ENCODE measurements at regions not wholly inside any gene's neighbourhood (a gene's known extent, or its start where the extent isn't known, plus 50 kb on each side); places are given as distances from the start of the nearest gene placed in this dataset.
"Not testable (repeated sequence)": the region's sequence is repeated elsewhere in the genome, so short reads cannot be mapped to it uniquely, and the experiment has no call there.

GRCh38 chr9:31243386-31243785 is 1141.1 kb upstream of the ACO1 start:
- DNase-seq: no peak
- in situ Hi-C loops (cut with HindIII; ENCODE audit: low pct_ligation_motif_present, low pct_unique_long_range_greater_than_20kb, low sequenced_read_pairs): no loop called here

- no peak for DNase-seq
- in situ Hi-C loops (cut with HindIII; ENCODE audit: low pct_ligation_motif_present, low pct_unique_long_range_greater_than_20kb, low sequenced_read_pairs): no loop called here
Measured at GRCh38 chr9:31248156-31248555, 1136.3 kb upstream of the ACO1 start.

GRCh38 chr9:31251386-31251785 is 1133.1 kb upstream of the ACO1 start:
- no peak for DNase-seq
- in situ Hi-C loops (cut with HindIII; ENCODE audit: low pct_ligation_motif_present, low pct_unique_long_range_greater_than_20kb, low sequenced_read_pairs): no loop called here

- in situ Hi-C loops (cut with HindIII; ENCODE audit: low pct_ligation_motif_present, low pct_unique_long_range_greater_than_20kb, low sequenced_read_pairs): no loop called here
- DNase-seq: no peak
Measured at GRCh38 chr9:31253800-31254762, 1130.4 kb upstream of the ACO1 start.

- in situ Hi-C loops (cut with HindIII; ENCODE audit: low pct_ligation_motif_present, low pct_unique_long_range_greater_than_20kb, low sequenced_read_pairs): no loop called here
- no peak for DNase-seq
Measured at GRCh38 chr9:31255211-31255610, 1129.2 kb upstream of the ACO1 start.

GRCh38 chr9:31259824-31260223 is 1124.6 kb upstream of the ACO1 start:
- DNase-seq: no peak
- in situ Hi-C loops (cut with HindIII; ENCODE audit: low pct_ligation_motif_present, low pct_unique_long_range_greater_than_20kb, low sequenced_read_pairs): no loop called here

GRCh38 chr9:31272456-31273295 is 1111.8 kb upstream of the ACO1 start:
- in situ Hi-C loops (cut with HindIII; ENCODE audit: low pct_ligation_motif_present, low pct_unique_long_range_greater_than_20kb, low sequenced_read_pairs): no loop called here
- DNase-seq: no peak

GRCh38 chr9:31275419-31275818 is 1109.0 kb upstream of the ACO1 start:
- DNase-seq: no peak
- in situ Hi-C loops (cut with HindIII; ENCODE audit: low pct_ligation_motif_present, low pct_unique_long_range_greater_than_20kb, low sequenced_read_pairs): no loop called here

GRCh38 chr9:31290731-31291130 is 1093.7 kb upstream of the ACO1 start:
- in situ Hi-C loops (cut with HindIII; ENCODE audit: low pct_ligation_motif_present, low pct_unique_long_range_greater_than_20kb, low sequenced_read_pairs): no loop called here
- no peak for DNase-seq

- DNase-seq: peak; percentile 4
- in situ Hi-C loops (cut with HindIII; ENCODE audit: low pct_ligation_motif_present, low pct_unique_long_range_greater_than_20kb, low sequenced_read_pairs): no loop called here
Measured at GRCh38 chr9:31302620-31303418, 1081.6 kb upstream of the ACO1 start.

- in situ Hi-C loops (cut with HindIII; ENCODE audit: low pct_ligation_motif_present, low pct_unique_long_range_greater_than_20kb, low sequenced_read_pairs): no loop called here
- peak; percentile 63 for DNase-seq
Measured at GRCh38 chr9:31304576-31304975, 1079.9 kb upstream of the ACO1 start.

GRCh38 chr9:31314241-31314640 is 1070.2 kb upstream of the ACO1 start:
- DNase-seq: no peak
- in situ Hi-C loops (cut with HindIII; ENCODE audit: low pct_ligation_motif_present, low pct_unique_long_range_greater_than_20kb, low sequenced_read_pairs): no loop called here

GRCh38 chr9:31320494-31320893 is 1063.9 kb upstream of the ACO1 start:
- no peak for DNase-seq
- in situ Hi-C loops (cut with HindIII; ENCODE audit: low pct_ligation_motif_present, low pct_unique_long_range_greater_than_20kb, low sequenced_read_pairs): no loop called here

GRCh38 chr9:31321256-31321655 is 1063.2 kb upstream of the ACO1 start:
- in situ Hi-C loops (cut with HindIII; ENCODE audit: low pct_ligation_motif_present, low pct_unique_long_range_greater_than_20kb, low sequenced_read_pairs): no loop called here

GRCh38 chr9:31321686-31322085 is 1062.8 kb upstream of the ACO1 start:
- in situ Hi-C loops (cut with HindIII; ENCODE audit: low pct_ligation_motif_present, low pct_unique_long_range_greater_than_20kb, low sequenced_read_pairs): no loop called here

More at GRCh38 chr9:31321256-31321655, 1063.2 kb upstream of the ACO1 start:
- DNase-seq: no peak

GRCh38 chr9:31323726-31324444 is 1060.6 kb upstream of the ACO1 start:
- no peak for DNase-seq
- in situ Hi-C loops (cut with HindIII; ENCODE audit: low pct_ligation_motif_present, low pct_unique_long_range_greater_than_20kb, low sequenced_read_pairs): no loop called here

More at GRCh38 chr9:31321686-31322085, 1062.8 kb upstream of the ACO1 start:
- DNase-seq: no peak

GRCh38 chr9:31325778-31326177 is 1058.7 kb upstream of the ACO1 start:
- in situ Hi-C loops (cut with HindIII; ENCODE audit: low pct_ligation_motif_present, low pct_unique_long_range_greater_than_20kb, low sequenced_read_pairs): no loop called here
- DNase-seq: no peak

GRCh38 chr9:31326883-31327282 is 1057.6 kb upstream of the ACO1 start:
- DNase-seq; in situ Hi-C loops (cut with HindIII; ENCODE audit: low pct_ligation_motif_present, low pct_unique_long_range_greater_than_20kb, low sequenced_read_pairs): not testable (repeated sequence)

All from ACHN (cell line).